Vagina (tissue), 2 donors: ENCODE measurements at regions not wholly inside any gene's neighbourhood (a gene's known extent, or its start where the extent isn't known, plus 50 kb on each side); places are given as distances from the start of the nearest gene placed in this dataset.

Source experiments
- POLR2A ChIP-seq, 2 donors: fragments of 450-650 bp; IDR thresholded peaks; one replicate each; pipeline ENCODE4 v1.6.1; 2017; ENCODE audit warnings: antibody characterized with exemption in 2 of 2, mild to moderate bottlenecking in 2 of 2, moderate library complexity in 2 of 2
- POLR2AphosphoS5 ChIP-seq, 2 donors: sonication (generic); formaldehyde crosslinking; IDR thresholded peaks; one replicate each; pipeline ENCODE4 v1.9.0; 2017; ENCODE audit warnings: antibody characterized with exemption in 2 of 2, mild to moderate bottlenecking in 2 of 2, low read depth in 1 of 2; ENCODE audit not compliant: insufficient read depth in 1 of 2
- TF ChIP-seq, protein P1 (sequence below), 3 experiments: fragments of 450-650 bp in 2 of 3; fragments of 200-600 bp in 1 of 3; sonication (generic) in 1 of 3; IDR thresholded peaks; one replicate each; pipeline ENCODE4 v1.5.1; 2017 to 2019; ENCODE audit warnings: antibody characterized with exemption in 3 of 3, mild to moderate bottlenecking in 2 of 3, moderate library complexity in 2 of 3

DNA sequence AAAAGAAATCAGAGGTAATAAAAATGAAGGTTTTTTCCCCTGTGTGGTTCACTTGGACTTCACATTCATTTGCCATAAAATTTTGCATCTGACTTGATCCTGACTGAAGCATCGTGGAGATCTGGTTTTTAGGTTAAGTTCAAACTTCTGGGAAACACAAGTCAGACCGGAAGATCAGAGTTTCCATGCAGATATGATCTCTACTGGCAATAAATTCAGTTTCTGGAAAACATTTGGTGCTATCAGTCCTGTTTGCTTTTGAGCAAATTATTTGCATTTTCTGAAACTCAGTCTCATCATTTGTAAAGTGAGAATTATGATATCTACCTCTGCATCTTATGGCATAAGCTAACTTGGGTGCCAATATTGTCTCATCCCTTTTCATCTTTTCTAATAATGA is 81.3 kb upstream of the KCNMA1 start:
- TF ChIP-seq, protein P1, sequence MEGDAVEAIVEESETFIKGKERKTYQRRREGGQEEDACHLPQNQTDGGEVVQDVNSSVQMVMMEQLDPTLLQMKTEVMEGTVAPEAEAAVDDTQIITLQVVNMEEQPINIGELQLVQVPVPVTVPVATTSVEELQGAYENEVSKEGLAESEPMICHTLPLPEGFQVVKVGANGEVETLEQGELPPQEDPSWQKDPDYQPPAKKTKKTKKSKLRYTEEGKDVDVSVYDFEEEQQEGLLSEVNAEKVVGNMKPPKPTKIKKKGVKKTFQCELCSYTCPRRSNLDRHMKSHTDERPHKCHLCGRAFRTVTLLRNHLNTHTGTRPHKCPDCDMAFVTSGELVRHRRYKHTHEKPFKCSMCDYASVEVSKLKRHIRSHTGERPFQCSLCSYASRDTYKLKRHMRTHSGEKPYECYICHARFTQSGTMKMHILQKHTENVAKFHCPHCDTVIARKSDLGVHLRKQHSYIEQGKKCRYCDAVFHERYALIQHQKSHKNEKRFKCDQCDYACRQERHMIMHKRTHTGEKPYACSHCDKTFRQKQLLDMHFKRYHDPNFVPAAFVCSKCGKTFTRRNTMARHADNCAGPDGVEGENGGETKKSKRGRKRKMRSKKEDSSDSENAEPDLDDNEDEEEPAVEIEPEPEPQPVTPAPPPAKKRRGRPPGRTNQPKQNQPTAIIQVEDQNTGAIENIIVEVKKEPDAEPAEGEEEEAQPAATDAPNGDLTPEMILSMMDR (IDR thresholded peaks at IDR 0.05): no peak
- no peak for TF ChIP-seq POLR2A (IDR thresholded peaks at IDR 0.05)
- TF ChIP-seq POLR2AphosphoS5 (IDR thresholded peaks at IDR 0.05; ENCODE audit: insufficient read depth in 1 of 2, low read depth in 1 of 2): no peak
